ENCODE measurements at regions not wholly inside any gene's neighbourhood (a gene's known extent, or its start where the extent isn't known, plus 50 kb on each side); places are given as distances from the start of the nearest gene placed in this dataset.

DNA sequence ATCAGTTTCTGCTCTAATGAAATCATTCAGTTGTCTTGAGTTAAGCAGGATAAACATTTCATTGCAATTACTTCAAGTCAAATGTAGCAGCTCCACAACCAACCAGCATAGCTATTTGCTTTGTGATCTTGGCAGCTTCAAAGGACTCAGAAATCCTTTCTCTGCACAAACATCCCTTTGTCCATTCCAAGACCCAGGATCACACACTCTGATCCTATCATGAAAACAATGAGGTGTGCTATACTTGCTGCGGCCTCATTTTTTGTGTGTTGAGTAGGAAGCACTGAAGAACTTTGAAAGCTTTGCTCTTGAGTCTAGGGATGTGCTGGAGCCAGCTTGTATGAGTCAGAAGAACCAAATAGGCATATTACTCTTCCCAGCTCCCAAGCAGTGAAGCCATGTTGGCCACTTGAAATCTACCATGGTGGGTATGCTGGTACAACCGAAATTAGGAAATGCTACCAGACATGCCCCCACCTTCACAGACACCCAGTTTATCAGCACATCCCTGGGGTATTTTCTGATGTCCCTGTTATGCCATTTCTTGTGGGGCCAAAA lies 199.4 kb upstream of the PRSS58 start:
- ChIA-PET CTCF (ENCODE audit: low intra/inter-chr PET ratio, low total read pairs) (no interaction called here), POLR2A (no interaction called here)
- ATAC-seq: no peak
- H3K4me3 ChIP-seq (replicated peaks in 1 of 3; ENCODE audit: insufficient read depth in 1 of 3, low read depth in 2 of 3, low read length in 3 of 3): no peak overlapping the region
- in situ Hi-C loops (cut with HindIII; ENCODE audit: extremely low pct_ligation_motif_present, low pct_unique_long_range_greater_than_20kb) (no loop called here), intact Hi-C loops (cut with micrococcal nuclease; ENCODE audit: unreplicated experiment) (no loop called here)
- no peaks in the 10 kb centered on the region for H3K9me3 ChIP-seq (ENCODE audit: low read length)
- no peak overlapping the region for H2AFZ ChIP-seq (ENCODE audit: low read length)
- no peaks in the 10 kb centered on the region for H3K79me2 ChIP-seq (ENCODE audit: insufficient read depth, low read length)
- TF ChIP-seq NR2C2 (CRISPR knock-in tag; IDR thresholded peaks at IDR 0.05; ENCODE audit: borderline replicate concordance) (no peak), ONECUT2 (CRISPR knock-in tag; IDR thresholded peaks at IDR 0.05) (no peak), ZNF615 (CRISPR knock-in tag; IDR thresholded peaks at IDR 0.05; ENCODE audit: borderline replicate concordance) (no peak), ETV6 (CRISPR knock-in tag; conservative IDR thresholded peaks at IDR 0.05) (no peak), CBX5 (CRISPR knock-in tag; IDR thresholded peaks at IDR 0.05; ENCODE audit: borderline replicate concordance) (no peak), KLF6 (CRISPR knock-in tag; IDR thresholded peaks at IDR 0.05) (no peak)
- TF ChIP-seq, protein P1, sequence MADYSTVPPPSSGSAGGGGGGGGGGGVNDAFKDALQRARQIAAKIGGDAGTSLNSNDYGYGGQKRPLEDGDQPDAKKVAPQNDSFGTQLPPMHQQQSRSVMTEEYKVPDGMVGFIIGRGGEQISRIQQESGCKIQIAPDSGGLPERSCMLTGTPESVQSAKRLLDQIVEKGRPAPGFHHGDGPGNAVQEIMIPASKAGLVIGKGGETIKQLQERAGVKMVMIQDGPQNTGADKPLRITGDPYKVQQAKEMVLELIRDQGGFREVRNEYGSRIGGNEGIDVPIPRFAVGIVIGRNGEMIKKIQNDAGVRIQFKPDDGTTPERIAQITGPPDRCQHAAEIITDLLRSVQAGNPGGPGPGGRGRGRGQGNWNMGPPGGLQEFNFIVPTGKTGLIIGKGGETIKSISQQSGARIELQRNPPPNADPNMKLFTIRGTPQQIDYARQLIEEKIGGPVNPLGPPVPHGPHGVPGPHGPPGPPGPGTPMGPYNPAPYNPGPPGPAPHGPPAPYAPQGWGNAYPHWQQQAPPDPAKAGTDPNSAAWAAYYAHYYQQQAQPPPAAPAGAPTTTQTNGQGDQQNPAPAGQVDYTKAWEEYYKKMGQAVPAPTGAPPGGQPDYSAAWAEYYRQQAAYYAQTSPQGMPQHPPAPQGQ (CRISPR knock-in tag; IDR thresholded peaks at IDR 0.05; ENCODE audit: borderline replicate concordance): no peak
- H3K27me3 ChIP-seq (ENCODE audit: control insufficient read depth in 1 of 2, insufficient read depth in 2 of 2, low read length in 2 of 2): peaks cover 3 to 14% of the 10 kb centered on the region in 2 experiments; a peak in 2 of 5 replicates
- H3K27ac ChIP-seq (ENCODE audit: extremely low read length, insufficient read depth, low read length): no peak overlapping the region
- 0% methylated on average over 2 of the region's 2 CpGs for WGBS (ENCODE audit: low lambda C conversion rate)
- DNase-seq (ENCODE audit: low spot score): no peak
- FAIRE-seq: no peak
- no peaks in the 10 kb centered on the region for H3K4me1 ChIP-seq (ENCODE audit: insufficient read depth, low read length)
- no peak overlapping the region for H3K9ac ChIP-seq (ENCODE audit: insufficient read depth, low read depth, low read length)
- BruUV-seq (replicated peaks): no TSS peak
- H4K20me1 ChIP-seq (ENCODE audit: insufficient read depth, low read length): no peaks in the 10 kb centered on the region
- no peaks in the 10 kb centered on the region for H3K36me3 ChIP-seq (replicated peaks in 1 of 2; ENCODE audit: control insufficient read depth in 1 of 2, insufficient read depth in 2 of 2, low read length in 2 of 2)
- H3K4me2 ChIP-seq (ENCODE audit: low read depth, low read length): no peak overlapping the region

GRCh38 chr7:142455392-142455791 lies 197.5 kb upstream of the PRSS58 start:
- H4K20me1 ChIP-seq (ENCODE audit: insufficient read depth, low read length): no peaks in the 10 kb centered on the region
- no peak for DNase-seq (ENCODE audit: low spot score)
- no peaks in the 10 kb centered on the region for H3K79me2 ChIP-seq (ENCODE audit: insufficient read depth, low read length)
- no TSS peak for BruUV-seq (replicated peaks)
- H3K9me3 ChIP-seq (ENCODE audit: low read length): no peaks in the 10 kb centered on the region
- no peak overlapping the region for H2AFZ ChIP-seq (ENCODE audit: low read length)
- no peak overlapping the region for H3K4me3 ChIP-seq (replicated peaks in 1 of 3; ENCODE audit: insufficient read depth in 1 of 3, low read depth in 2 of 3, low read length in 3 of 3)
- H3K4me1 ChIP-seq (ENCODE audit: insufficient read depth, low read length): no peaks in the 10 kb centered on the region
- POLR2A ChIA-PET: no interaction called here
- whole genome bisulfite sequencing (ENCODE audit: low lambda C conversion rate): 10% methylated on average over 6 of the region's 10 CpGs
- H3K36me3 ChIP-seq (replicated peaks in 1 of 2; ENCODE audit: control insufficient read depth in 1 of 2, insufficient read depth in 2 of 2, low read length in 2 of 2): no peaks in the 10 kb centered on the region
- peaks cover 3 to 14% of the 10 kb centered on the region in 2 experiments; a peak in 2 of 5 replicates for H3K27me3 ChIP-seq (ENCODE audit: control insufficient read depth in 1 of 2, insufficient read depth in 2 of 2, low read length in 2 of 2)
- H3K9ac ChIP-seq (ENCODE audit: insufficient read depth, low read depth, low read length): no peak overlapping the region
- intact Hi-C loops (cut with micrococcal nuclease; ENCODE audit: unreplicated experiment) (no loop called here), in situ Hi-C loops (cut with HindIII; ENCODE audit: extremely low pct_ligation_motif_present, low pct_unique_long_range_greater_than_20kb) (no loop called here)
- H3K27ac ChIP-seq (ENCODE audit: extremely low read length, insufficient read depth, low read length): no peak overlapping the region
- FAIRE-seq: no peak
- ATAC-seq: no peak
- CTCF ChIA-PET (ENCODE audit: low intra/inter-chr PET ratio, low total read pairs): no interaction called here
- no peak overlapping the region for H3K4me2 ChIP-seq (ENCODE audit: low read depth, low read length)
- TF ChIP-seq PTBP1 (IDR thresholded peaks at IDR 0.05; ENCODE audit: low read depth, low read length, poor library complexity, severe bottlenecking): no peak
- TF ChIP-seq ZNF660 (CRISPR knock-in tag; IDR thresholded peaks at IDR 0.05; ENCODE audit: borderline replicate concordance, low read depth): no peak
- TF ChIP-seq ELF3 (CRISPR knock-in tag; IDR thresholded peaks at IDR 0.05): no peak
- no peak for TF ChIP-seq AKAP8 (CRISPR knock-in tag; IDR thresholded peaks at IDR 0.05)
- no peak for TF ChIP-seq PAF1 (CRISPR knock-in tag; IDR thresholded peaks at IDR 0.05)
- TF ChIP-seq E2F2 (CRISPR knock-in tag; IDR thresholded peaks at IDR 0.05; ENCODE audit: borderline replicate concordance): no peak
- TF ChIP-seq, protein P2, sequence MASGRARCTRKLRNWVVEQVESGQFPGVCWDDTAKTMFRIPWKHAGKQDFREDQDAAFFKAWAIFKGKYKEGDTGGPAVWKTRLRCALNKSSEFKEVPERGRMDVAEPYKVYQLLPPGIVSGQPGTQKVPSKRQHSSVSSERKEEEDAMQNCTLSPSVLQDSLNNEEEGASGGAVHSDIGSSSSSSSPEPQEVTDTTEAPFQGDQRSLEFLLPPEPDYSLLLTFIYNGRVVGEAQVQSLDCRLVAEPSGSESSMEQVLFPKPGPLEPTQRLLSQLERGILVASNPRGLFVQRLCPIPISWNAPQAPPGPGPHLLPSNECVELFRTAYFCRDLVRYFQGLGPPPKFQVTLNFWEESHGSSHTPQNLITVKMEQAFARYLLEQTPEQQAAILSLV (CRISPR knock-in tag; IDR thresholded peaks at IDR 0.05; ENCODE audit: borderline replicate concordance): no peak
- TF ChIP-seq NFATC3 (CRISPR knock-in tag; IDR thresholded peaks at IDR 0.05): no peak
- no peak for TF ChIP-seq ATF7-NPFF (CRISPR knock-in tag; IDR thresholded peaks at IDR 0.05; ENCODE audit: low read depth)
